Natural killer cell (primary cell): ENCODE measurements at regions not wholly inside any gene's neighbourhood (a gene's known extent, or its start where the extent isn't known, plus 50 kb on each side); places are given as distances from the start of the nearest gene placed in this dataset.
"Not testable (repeated sequence)": the region's sequence is repeated elsewhere in the genome, so short reads cannot be mapped to it uniquely, and the experiment has no call there.

ENCODE experiments used
- ATAC-seq, 3 donors: fragments of 150-1000 bp in 2 of 3; fragments of 200-7000 bp in 1 of 3; cut with Tn5 transposase; 1 replicate in 1 of 3; 2 replicates in 2 of 3; pipeline ENCODE4 v1.10.0; 2021; ENCODE audit warnings: mild to moderate bottlenecking in 2 of 3, moderate library complexity in 2 of 3
- DNase-seq, 2 donors: peaks; one replicate each; pipeline versions ENCODE4 v3.0.0 to v3.0.0-alpha.2; 2013 to 2021; ENCODE audit warnings: mixed read lengths in 1 of 2
- H3K27ac ChIP-seq: one replicate; pipeline ENCODE4 v1.5.1; 2013; ENCODE audit warnings: mild to moderate bottlenecking, low read length
- H3K27me3 ChIP-seq: one replicate; pipeline ENCODE4 v1.6.1; 2013; ENCODE audit warnings: low read length; ENCODE audit not compliant: control insufficient read depth, insufficient read depth
- H3K36me3 ChIP-seq: one replicate; pipeline ENCODE4 v1.6.1; 2013; ENCODE audit warnings: low read length; ENCODE audit not compliant: control insufficient read depth, insufficient read depth
- H3K4me1 ChIP-seq: one replicate; pipeline ENCODE4 v1.6.1; 2013; ENCODE audit warnings: low read length; ENCODE audit not compliant: control insufficient read depth, insufficient read depth
- H3K4me3 ChIP-seq: one replicate; pipeline ENCODE4 v1.5.1; 2013; ENCODE audit warnings: low read length
- H3K9me3 ChIP-seq: one replicate; pipeline ENCODE4 v1.6.1; 2013; ENCODE audit warnings: low read length; ENCODE audit not compliant: control insufficient read depth, insufficient read depth
- H3K27ac Mint-ChIP-seq, 2 donors: one replicate each; pipeline ENCODE4 v1.8.0; 2022; ENCODE audit warnings: mild to moderate bottlenecking in 2 of 2, mixed read lengths in 2 of 2, moderate library complexity in 1 of 2
- H3K27me3 Mint-ChIP-seq, 2 donors: one replicate each; pipeline ENCODE4 v1.8.0; 2022; ENCODE audit warnings: low read depth in 2 of 2, mixed read lengths in 2 of 2
- H3K36me3 Mint-ChIP-seq: one replicate; pipeline ENCODE4 v1.8.0; 2022; ENCODE audit warnings: mixed read lengths
- H3K4me1 Mint-ChIP-seq, 2 donors: one replicate each; pipeline ENCODE4 v1.8.0; 2022; ENCODE audit warnings: mixed read lengths in 2 of 2
- H3K4me3 Mint-ChIP-seq: one replicate; pipeline ENCODE4 v1.8.0; 2022; ENCODE audit warnings: mild to moderate bottlenecking, moderate library complexity, mixed read lengths
- H3K9me3 Mint-ChIP-seq, 2 donors: one replicate each; pipeline ENCODE4 v1.8.0; 2022; ENCODE audit warnings: mixed read lengths in 2 of 2
- CTCF ChIP-seq: fragments of 200-600 bp; IDR thresholded peaks from one replicate; pipeline ENCODE4 v1.8.0; 2022; ENCODE audit warnings: antibody characterized with exemption
- WGBS: methylation state at CpG from one replicate; pipeline ENCODE4 v1.1.7; 2013; ENCODE audit warnings: missing lambda C conversion rate; ENCODE audit not compliant: insufficient coverage; 5-methylcytosine and 5-hydroxymethylcytosine counted together
- intact Hi-C: fragments of 100-400 bp; cut with micrococcal nuclease; formaldehyde crosslinking; loops from one replicate; pipeline ENCODE4 v1.14.2; 2022

DNA sequence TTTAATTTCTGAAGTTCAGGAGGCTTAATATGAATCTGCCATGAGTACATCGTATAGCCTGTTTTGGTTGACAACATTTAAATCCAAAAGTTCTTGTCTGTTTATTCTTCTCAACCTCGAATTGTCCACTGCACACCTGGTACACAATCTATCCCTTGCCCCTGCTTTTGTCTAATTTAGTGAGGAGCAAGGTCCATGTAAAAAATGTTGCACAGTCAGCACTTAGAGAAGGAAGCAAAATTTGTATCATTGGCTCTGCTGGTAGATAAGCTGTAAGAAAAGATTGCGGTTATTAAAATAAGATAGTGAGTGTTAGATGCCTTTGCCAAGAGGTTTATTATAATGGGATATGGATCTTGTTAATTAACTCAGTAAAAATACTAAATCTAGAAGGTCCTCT lies 761.5 kb downstream of the RAPGEF2 start:
- Histone ChIP-seq H3K36me3 (no peaks in the 10 kb centered on the region), H3K4me3 (no peak overlapping the region), H3K9me3 (no peaks in the 10 kb centered on the region), H3K27me3 (no peaks in the 10 kb centered on the region), H3K4me1 (no peaks in the 10 kb centered on the region), H3K27ac (no peak overlapping the region)
- intact Hi-C loops, result no loop called here
- H3K36me3 Mint-ChIP-seq, result no peaks in the 10 kb centered on the region
- H3K27me3 Mint-ChIP-seq, result no peaks in the 10 kb centered on the region
- H3K4me1 Mint-ChIP-seq, result no peaks in the 10 kb centered on the region
- H3K27ac Mint-ChIP-seq, result no peak overlapping the region
- no peak for TF ChIP-seq CTCF
- DNase-seq (no peak), ATAC-seq (no peak)
- no peak overlapping the region for H3K4me3 Mint-ChIP-seq
- peaks cover 4 to 14% of the 10 kb centered on the region in 2 donors for H3K9me3 Mint-ChIP-seq
- WGBS, result 88% methylated on average over 2 of the region's 3 CpGs

GRCh38 chr4:159867673-159868072 lies 764.8 kb downstream of the RAPGEF2 start:
- H3K36me3 Mint-ChIP-seq, result no peaks in the 10 kb centered on the region
- H3K27me3 Mint-ChIP-seq, result no peaks in the 10 kb centered on the region
- H3K4me1 Mint-ChIP-seq, result no peaks in the 10 kb centered on the region
- DNase-seq, result no peak
- no peaks in the 10 kb centered on the region for H3K4me1 ChIP-seq
- H3K4me3 Mint-ChIP-seq, result no peak overlapping the region
- intact Hi-C loops, result no loop called here
- H3K27ac ChIP-seq, result no peak overlapping the region
- H3K9me3 ChIP-seq, result no peaks in the 10 kb centered on the region
- TF ChIP-seq CTCF, result no peak
- WGBS, result 94% methylated on average over 1 of the region's 1 CpG
- no peak for ATAC-seq
- peaks cover 5 to 15% of the 10 kb centered on the region in 2 donors for H3K9me3 Mint-ChIP-seq
- no peaks in the 10 kb centered on the region for H3K27me3 ChIP-seq
- H3K36me3 ChIP-seq, result no peaks in the 10 kb centered on the region
- H3K4me3 ChIP-seq, result no peak overlapping the region
- H3K27ac Mint-ChIP-seq, result no peak overlapping the region

DNA sequence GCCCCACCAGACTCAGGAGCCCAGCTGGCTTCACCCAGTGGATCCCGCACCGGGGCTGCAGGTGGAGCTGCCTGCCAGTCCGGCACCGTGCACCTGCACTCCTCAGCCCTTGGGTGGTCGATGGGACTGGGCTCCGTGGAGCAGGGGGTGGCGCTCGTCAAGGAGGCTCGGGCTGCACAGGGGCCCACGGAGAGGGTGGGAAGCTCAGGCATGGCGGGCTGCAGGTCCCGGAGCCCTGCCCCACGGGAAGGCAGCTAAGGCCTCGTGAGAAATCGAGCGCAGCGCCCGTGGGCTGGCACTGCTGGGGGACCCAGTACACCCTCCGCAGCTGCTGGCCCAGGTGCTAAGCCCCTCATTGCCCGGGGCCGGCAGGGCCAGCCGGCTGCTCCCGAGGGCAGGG lies 766.1 kb downstream of the RAPGEF2 start:
- H3K27me3 ChIP-seq, ATAC-seq, H3K4me1 ChIP-seq, H3K4me3 Mint-ChIP-seq, H3K27ac Mint-ChIP-seq, DNase-seq, H3K36me3 Mint-ChIP-seq, H3K9me3 ChIP-seq, H3K27me3 Mint-ChIP-seq, H3K36me3 ChIP-seq, H3K27ac ChIP-seq, H3K4me3 ChIP-seq, intact Hi-C loops, H3K4me1 Mint-ChIP-seq: not testable (repeated sequence)
- peaks cover 6 to 17% of the 10 kb centered on the region in 2 donors for H3K9me3 Mint-ChIP-seq
- 93% methylated on average over 23 of the region's 23 CpGs for WGBS

GRCh38 chr4:159871141-159871540 lies 768.3 kb downstream of the RAPGEF2 start:
- intact Hi-C loops, result no loop called here
- no CpG with 5 or more reads among the region's 1 CpG for WGBS
- ATAC-seq, result no peak
- H3K4me1 Mint-ChIP-seq, result no peaks in the 10 kb centered on the region
- peaks cover 14 to 21% of the 10 kb centered on the region in 2 donors for H3K9me3 Mint-ChIP-seq
- TF ChIP-seq CTCF, result no peak
- no peak for DNase-seq
- peaks cover 14% of the 10 kb centered on the region for H3K36me3 Mint-ChIP-seq
- no peaks in the 10 kb centered on the region for H3K27me3 Mint-ChIP-seq
- Histone ChIP-seq H3K27me3 (no peaks in the 10 kb centered on the region), H3K36me3 (no peaks in the 10 kb centered on the region), H3K27ac (no peak overlapping the region), H3K4me3 (no peak overlapping the region), H3K9me3 (no peaks in the 10 kb centered on the region), H3K4me1 (no peaks in the 10 kb centered on the region)
- no peak overlapping the region for H3K27ac Mint-ChIP-seq
- H3K4me3 Mint-ChIP-seq, result no peak overlapping the region
